A172 (cell line): ENCODE measurements at regions not wholly inside any gene's neighbourhood (a gene's known extent, or its start where the extent isn't known, plus 50 kb on each side); places are given as distances from the start of the nearest gene placed in this dataset.

Experiments
- DNase-seq: peaks from one replicate; pipeline ENCODE4 v3.0.0-alpha.2; 2015; ENCODE audit warnings: low spot score

DNA sequence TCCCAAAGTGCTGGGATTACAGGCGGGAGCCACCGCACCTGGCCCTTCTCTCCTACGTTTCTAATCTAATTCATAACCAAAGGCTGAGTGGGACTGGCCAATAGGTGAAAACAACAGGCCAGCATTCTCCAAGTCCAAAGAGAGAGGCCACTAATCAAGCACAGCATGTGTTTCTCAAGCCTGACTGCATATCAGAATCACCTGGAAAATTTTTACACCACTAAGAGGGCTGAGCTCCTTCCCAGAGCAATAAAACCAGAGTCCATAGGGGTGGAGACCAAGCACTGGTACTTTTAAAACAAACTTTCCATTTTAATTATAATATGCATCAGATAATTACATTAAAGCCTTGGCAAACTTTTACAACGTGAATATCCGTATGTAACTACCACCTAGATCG is 254.4 kb downstream of the OPA1 start:
- DNase-seq = no peak

- no peak for DNase-seq
These were observed 255.5 kb downstream of the OPA1 start for GRCh38 chr3:193848547-193848946.

- no peak for DNase-seq
These were observed 257.1 kb downstream of the OPA1 start for GRCh38 chr3:193850084-193850619.

GRCh38 chr3:193851428-193851847 is 258.4 kb downstream of the OPA1 start:
- peak; percentile 24 for DNase-seq

DNA sequence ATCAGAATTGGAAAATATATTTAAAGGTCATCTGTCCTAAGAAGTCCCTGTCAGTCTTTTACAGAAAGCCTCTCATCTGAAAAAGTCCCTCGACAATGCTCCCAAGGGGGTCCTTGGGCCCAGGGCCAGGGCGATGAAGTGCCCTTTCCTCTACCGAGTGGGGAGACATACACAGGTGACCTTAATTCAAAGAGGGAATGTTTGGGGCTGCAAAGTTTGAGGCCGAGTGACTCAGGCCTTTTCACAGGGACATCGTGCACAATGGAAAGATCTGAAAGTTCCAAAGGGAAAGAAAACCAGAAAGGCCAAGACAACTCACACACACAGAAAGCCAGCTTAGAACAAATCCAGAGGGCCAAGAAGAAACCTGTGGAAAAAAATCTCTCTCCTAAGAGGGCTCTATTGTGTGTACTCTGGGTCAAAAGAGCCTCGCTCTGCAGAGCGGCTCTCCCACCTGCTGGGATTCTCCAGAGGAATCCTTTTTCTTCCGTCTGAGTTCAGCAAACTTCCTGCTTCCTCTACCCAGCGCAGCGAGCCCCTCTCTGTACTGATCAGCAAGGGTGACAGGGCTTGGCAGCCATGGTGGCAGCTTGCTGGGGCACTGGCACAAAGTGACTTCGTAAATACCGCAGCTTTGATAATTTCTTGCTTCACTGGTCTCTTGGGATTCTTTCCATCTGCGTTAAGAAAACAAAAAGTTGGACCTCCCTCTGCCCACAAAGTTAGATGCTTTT is 259.1 kb downstream of the OPA1 start:
- DNase-seq = peak; percentile 51

- peak; percentile 63 for DNase-seq
These were observed 259.9 kb downstream of the OPA1 start for GRCh38 chr3:193852901-193853300.

DNA sequence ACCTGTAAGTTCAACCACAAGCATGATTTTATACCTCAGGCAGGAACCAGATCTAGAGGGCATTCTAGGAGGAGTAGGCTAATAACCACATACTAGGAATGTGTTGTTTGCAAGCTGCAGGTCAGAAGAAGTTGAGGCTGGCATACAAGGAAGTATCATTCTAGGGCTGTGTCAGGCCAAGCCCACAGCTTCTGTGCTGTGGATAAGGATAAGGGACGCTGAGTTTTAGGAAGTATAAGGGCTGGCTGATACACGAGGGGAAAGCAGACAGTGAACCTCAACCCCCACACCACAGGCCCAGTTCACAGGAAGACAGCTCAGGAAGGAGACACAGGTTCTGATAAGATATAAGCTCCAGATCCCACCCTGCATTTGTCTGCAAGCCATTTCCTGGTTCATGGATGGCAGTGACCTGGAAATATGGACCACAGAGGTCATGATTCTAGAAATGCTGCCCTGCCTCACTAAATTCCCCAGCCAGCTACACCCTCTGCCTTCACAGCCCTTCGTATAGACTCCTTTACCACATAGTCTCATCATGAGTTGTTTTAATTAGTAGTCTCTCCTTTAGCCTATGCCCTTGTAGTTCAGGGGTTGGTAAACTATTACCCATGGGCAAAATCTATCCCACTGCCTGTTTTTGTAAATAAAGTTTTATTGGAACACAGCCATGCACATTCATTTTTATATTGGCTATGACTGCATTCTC is 260.7 kb downstream of the OPA1 start:
- DNase-seq = no peak

DNA sequence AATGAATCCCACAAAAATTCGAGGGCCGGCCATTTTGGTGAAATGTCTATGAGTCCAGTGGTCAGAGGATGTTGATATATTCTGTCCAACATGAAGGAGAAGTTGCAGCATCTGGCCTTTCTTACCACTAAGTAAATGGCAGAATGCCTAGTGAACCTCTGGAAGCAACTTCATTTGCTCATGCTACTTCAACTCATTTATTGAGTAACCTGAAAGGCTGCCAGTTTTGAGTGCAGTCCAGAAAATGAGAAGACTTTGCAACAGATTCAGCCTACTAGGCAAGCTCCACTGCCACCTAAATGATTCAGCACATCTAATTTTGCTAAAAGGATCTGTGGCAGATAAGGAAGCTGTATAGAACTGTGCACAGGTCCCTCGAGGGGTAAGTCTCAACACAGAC is 265.0 kb downstream of the OPA1 start:
- peak; percentile 69 for DNase-seq

- DNase-seq = no peak
These were observed 266.2 kb downstream of the OPA1 start for GRCh38 chr3:193859195-193859594.

- no peak for DNase-seq
These were observed 268.0 kb downstream of the OPA1 start for GRCh38 chr3:193861012-193861411.

DNA sequence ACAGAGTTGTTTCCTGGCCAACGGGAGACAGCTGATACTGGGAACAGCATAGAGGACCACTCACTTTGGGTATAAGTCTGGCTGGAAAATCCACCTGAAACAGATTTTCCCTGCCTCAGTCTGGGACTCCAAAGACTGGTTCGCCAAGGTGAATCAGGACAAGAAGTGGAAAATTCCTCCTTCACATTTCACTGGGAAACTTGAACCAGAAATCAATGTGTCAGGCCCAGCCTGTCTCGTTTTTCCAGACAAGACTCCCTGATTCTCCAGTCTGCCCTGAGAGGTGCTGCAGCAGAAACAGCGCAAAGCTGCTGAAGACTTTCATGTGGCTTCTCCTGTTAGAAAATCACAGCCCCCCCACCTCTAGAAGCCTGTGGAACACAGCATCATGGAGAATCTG is 269.8 kb downstream of the OPA1 start:
- no peak for DNase-seq

DNA sequence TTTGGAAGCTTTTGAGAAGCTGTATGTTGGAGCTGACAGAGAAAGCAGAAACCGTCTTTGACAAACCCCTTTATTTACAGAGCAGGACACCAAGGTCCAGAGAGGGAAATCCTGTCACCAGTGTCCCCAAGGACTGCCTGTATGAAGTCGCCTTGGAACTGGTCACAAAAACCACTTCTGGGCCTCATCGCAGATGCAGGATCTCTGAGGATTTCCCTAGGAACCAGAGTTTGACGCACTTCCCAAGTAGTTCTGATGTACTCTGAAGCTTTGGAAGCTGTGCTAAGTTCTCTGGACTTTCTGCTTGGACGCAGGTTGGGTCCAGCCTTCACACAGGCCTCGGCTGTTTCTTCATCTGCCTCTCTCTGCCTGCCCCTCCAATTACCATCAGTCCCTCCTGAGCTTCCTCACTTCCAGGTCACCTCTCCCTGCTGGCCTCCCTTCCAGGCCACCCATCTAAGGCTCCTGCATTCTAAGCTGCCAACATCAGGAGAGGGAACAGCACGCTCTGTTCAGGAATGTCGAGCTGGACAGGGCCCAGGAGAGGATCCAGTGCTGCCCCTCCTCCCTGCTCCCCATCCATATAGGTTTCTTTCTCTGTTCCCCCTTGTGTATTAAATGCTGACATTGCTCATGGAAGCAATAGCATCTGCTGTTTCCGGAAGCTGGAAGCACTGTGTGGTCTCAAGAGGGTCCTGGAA is 270.8 kb downstream of the OPA1 start:
- DNase-seq = peak; percentile 33

- no peak for DNase-seq
These were observed 270.6 kb upstream of the HES1 start for GRCh38 chr3:193865339-193865738.

- peak; percentile 21 for DNase-seq
These were observed 270.0 kb upstream of the HES1 start for GRCh38 chr3:193865896-193866480.

DNA sequence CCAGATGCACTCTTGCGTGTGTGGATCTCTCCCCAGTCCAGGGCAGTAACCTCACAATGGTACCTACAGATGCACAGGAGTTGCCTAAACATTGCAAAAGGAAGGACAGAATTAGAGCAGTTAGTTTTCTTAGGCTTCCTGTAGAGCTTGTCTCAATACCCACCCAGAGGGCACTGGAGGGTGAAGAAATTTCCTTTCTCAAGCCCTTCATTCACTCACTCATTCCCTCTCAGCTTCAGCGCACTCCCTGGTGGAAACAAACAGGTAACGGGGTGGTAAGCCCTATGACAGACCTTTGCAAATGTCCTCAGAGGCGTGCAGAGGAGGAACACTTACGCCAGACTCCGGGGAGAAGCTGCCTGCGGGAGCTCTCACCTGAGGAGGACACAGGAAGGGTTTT is 267.4 kb upstream of the HES1 start:
- DNase-seq = no peak

DNA sequence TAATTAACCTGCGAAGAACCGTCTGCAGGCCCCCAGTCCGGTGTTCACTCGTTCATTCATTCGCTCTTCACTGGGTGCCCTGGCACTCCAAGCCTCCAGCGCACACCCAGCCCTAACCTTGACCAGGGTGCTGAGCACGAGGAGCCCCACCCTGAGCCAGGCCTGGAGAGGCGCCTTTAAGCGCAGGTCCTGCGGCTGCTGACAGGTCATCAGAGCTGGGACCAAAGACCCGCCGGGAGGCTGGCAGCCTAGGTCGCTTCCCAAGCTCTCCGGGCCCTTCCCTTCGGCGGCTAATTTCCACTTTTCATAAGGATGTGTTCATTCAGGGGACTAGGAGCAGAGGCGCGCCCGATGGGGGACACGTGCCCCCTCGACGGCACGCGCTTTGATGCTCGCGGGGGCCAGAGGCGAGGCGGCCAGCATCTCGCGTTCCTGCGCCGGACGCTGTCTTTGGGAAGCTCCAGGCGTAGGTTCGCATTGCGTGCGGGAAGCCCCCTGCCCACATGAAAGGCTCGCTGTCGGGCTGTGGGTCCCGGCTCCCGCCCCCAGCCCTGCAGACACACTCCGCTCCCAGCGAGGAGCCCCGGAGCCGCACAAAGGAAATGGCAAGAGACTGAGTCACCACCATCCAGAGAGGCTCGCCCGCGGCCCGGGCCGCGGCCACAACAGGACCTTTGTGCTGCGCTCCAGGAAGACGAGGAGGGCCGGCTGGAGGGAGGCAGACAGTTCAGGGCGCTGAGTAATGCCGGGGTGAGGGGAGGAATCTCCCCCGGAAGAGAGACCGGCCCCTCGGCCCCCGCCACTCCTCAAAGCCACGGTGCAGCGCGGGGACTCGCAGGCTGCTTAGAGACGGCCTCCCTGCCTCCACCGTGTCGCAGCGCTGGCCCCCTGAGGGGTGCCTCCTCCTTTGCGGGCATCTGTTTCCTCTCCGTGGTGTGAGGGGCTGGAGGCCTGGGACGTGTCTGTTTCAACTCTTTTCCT is 266.4 kb upstream of the HES1 start:
- peak; percentile 90 for DNase-seq

- DNase-seq = peak; percentile 23
These were observed 265.4 kb upstream of the HES1 start for GRCh38 chr3:193870376-193871219.

DNA sequence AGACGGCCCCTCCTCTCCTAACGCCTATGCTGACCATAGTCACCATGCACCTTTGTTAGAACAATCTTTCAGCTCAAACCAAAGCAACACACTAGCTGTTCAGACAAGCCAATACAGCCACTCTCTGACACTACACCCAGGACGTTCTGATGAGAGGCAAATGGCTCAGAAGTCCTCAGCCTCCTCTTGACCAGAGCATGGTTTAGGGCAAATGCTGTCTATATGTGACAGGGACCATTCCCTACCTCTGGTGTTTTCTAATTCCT is 264.8 kb upstream of the HES1 start:
- no peak for DNase-seq

DNA sequence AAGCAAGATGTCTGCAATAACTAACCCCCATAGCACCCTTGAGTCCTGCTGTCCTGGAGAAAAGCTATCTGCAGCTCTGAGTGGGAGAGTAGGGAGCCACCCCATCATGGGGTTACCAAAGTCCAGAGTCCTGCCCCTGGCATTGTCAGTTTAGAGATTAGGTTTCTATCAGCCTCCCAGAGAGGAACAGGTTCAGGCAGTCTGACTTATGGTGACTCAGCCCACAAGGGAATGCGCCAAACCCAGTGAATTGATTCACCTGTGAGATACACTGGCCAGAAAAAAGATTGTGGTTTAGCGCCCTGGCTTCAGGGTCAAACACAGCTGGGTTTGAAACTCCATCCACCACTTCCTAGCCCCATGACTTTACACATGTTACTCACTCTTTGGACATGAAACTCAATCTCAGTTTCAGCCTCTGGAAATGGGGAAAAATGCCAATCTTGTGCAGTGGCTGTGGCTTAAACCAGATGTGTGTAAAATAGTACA is 263.6 kb upstream of the HES1 start:
- DNase-seq = peak; percentile 99
